ENCODE measurements at regions not wholly inside any gene's neighbourhood (a gene's known extent, or its start where the extent isn't known, plus 50 kb on each side); places are given as distances from the start of the nearest gene placed in this dataset.

DNA sequence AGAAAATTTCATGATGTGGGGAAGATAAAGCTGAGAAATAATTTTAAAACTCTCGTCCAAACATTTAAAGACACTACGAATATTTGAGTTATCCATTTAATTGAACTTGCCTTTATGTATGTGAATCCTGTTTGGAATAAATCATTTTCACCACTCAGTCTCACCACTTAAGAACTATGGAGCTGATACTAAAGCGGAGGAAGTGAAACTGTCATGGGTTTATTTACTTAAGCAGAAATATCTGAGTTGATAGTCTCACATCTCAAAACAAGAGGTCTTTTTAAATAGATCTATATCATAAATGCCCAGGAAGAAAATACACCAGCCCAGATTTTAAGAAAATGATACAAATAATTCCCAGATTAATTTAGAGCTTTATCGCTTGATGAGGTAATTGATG, 532.4 kb downstream of the ZNF804A start:
- Histone ChIP-seq H3K4me2 (no peak overlapping the region), H3K27ac (no peak overlapping the region), H3K27me3 (ENCODE audit: insufficient read depth, low read depth) (no peaks in the 10 kb centered on the region), H2AFZ (ENCODE audit: low read depth) (no peak overlapping the region), H3K9ac (no peak overlapping the region), H3K36me3 (ENCODE audit: insufficient read depth) (no peaks in the 10 kb centered on the region), H3K79me2 (ENCODE audit: insufficient read depth, low read depth) (no peaks in the 10 kb centered on the region), H3K4me3 (IDR thresholded peaks at IDR 0.05; ENCODE audit: insufficient read depth, low read depth, low read length) (no peak overlapping the region), H3K4me1 (ENCODE audit: low read depth, poor library complexity, severe bottlenecking) (no peaks in the 10 kb centered on the region), H4K20me1 (ENCODE audit: insufficient read depth) (no peaks in the 10 kb centered on the region)
- TF ChIP-seq, protein P1, sequence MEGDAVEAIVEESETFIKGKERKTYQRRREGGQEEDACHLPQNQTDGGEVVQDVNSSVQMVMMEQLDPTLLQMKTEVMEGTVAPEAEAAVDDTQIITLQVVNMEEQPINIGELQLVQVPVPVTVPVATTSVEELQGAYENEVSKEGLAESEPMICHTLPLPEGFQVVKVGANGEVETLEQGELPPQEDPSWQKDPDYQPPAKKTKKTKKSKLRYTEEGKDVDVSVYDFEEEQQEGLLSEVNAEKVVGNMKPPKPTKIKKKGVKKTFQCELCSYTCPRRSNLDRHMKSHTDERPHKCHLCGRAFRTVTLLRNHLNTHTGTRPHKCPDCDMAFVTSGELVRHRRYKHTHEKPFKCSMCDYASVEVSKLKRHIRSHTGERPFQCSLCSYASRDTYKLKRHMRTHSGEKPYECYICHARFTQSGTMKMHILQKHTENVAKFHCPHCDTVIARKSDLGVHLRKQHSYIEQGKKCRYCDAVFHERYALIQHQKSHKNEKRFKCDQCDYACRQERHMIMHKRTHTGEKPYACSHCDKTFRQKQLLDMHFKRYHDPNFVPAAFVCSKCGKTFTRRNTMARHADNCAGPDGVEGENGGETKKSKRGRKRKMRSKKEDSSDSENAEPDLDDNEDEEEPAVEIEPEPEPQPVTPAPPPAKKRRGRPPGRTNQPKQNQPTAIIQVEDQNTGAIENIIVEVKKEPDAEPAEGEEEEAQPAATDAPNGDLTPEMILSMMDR (conservative IDR thresholded peaks at IDR 0.05; ENCODE audit: low read depth, low read length), result no peak

DNA sequence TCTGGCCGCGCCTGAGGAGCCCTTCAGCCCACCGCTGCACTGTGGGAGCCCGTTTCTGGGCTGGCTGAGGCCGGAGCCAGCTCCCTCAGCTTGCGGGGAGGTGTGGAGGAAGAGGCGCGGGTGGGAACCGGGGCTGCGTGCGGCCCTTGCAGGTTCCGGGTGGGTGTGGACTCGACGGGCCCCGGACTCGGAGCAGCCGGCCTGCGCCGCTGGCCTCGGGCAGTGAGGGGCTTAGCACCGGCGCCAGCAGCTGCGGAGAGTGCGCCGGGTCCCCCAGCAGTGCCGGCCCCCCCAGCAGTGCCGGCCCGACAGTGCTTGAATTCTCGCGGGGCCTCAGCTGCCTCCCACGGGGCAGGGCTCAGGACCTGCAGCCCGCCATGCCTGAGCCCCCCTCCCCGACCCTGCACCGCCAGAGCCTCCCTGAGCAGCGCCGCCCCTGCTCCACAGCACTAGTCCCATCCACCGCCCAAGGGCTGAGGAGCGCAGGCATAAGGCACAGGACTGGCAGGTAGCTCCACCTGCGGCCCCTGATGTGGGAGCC, 534.2 kb downstream of the ZNF804A start:
- Histone ChIP-seq H3K4me1 (ENCODE audit: low read depth, poor library complexity, severe bottlenecking) (no peaks in the 10 kb centered on the region), H3K27ac (no peak overlapping the region), H3K9ac (no peak overlapping the region), H3K4me3 (IDR thresholded peaks at IDR 0.05; ENCODE audit: insufficient read depth, low read depth, low read length) (no peak overlapping the region), H3K27me3 (ENCODE audit: insufficient read depth, low read depth) (no peaks in the 10 kb centered on the region), H4K20me1 (ENCODE audit: insufficient read depth) (no peaks in the 10 kb centered on the region), H3K4me2 (no peak overlapping the region), H3K36me3 (ENCODE audit: insufficient read depth) (no peaks in the 10 kb centered on the region), H3K79me2 (ENCODE audit: insufficient read depth, low read depth) (no peaks in the 10 kb centered on the region), H2AFZ (ENCODE audit: low read depth) (no peak overlapping the region)
- TF ChIP-seq, protein P1 (conservative IDR thresholded peaks at IDR 0.05; ENCODE audit: low read depth, low read length), result no peak

DNA sequence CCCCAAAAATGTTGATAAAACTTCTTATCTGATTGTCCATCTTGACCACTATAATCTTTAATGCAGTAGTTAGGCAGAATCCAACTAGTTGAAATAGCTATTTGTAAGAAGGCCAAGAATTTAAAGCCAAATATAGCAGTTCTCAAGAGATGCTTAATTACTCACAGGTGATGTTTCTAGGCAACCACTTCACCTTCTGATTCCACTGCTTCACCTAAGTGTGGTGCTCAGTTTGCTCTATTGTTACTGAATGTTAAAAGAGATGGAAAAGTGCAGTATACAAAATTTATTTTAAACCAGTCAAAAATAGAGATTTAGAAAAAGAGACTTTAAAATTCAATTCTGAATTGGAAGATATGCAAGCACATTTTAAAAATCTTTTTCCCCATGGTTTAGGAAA, 539.4 kb downstream of the ZNF804A start:
- no peaks in the 10 kb centered on the region for H3K27me3 ChIP-seq (ENCODE audit: insufficient read depth, low read depth)
- no peaks in the 10 kb centered on the region for H3K4me1 ChIP-seq (ENCODE audit: low read depth, poor library complexity, severe bottlenecking)
- H3K36me3 ChIP-seq (ENCODE audit: insufficient read depth), result no peaks in the 10 kb centered on the region
- no peak overlapping the region for H3K4me2 ChIP-seq
- H3K27ac ChIP-seq, result no peak overlapping the region
- TF ChIP-seq, protein P1 (conservative IDR thresholded peaks at IDR 0.05; ENCODE audit: low read depth, low read length), result no peak
- H2AFZ ChIP-seq (ENCODE audit: low read depth), result no peak overlapping the region
- H3K9ac ChIP-seq, result no peak overlapping the region
- H3K4me3 ChIP-seq (IDR thresholded peaks at IDR 0.05; ENCODE audit: insufficient read depth, low read depth, low read length), result no peak overlapping the region
- H3K79me2 ChIP-seq (ENCODE audit: insufficient read depth, low read depth), result no peaks in the 10 kb centered on the region
- H4K20me1 ChIP-seq (ENCODE audit: insufficient read depth), result no peaks in the 10 kb centered on the region

DNA sequence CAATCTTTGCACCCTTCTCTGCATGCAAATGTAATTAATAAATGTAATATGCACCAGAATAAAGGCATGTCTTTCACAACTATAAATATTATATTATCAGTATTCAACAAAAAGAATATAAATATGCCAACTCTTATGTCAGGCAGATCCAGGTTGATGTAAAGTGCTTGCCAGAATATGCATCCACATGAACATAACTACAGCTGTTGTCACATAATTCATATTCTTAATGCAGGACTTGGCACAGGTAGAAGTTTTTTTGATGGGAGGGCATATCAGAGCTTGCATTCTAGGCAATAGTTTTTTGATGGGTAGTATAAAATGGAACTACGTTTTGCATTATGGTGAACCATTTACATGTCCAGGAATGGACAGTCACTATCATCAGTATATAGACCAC, 544.3 kb downstream of the ZNF804A start:
- Histone ChIP-seq H2AFZ (ENCODE audit: low read depth) (no peak overlapping the region), H4K20me1 (ENCODE audit: insufficient read depth) (no peaks in the 10 kb centered on the region), H3K4me1 (ENCODE audit: low read depth, poor library complexity, severe bottlenecking) (no peaks in the 10 kb centered on the region), H3K36me3 (ENCODE audit: insufficient read depth) (no peaks in the 10 kb centered on the region), H3K4me2 (no peak overlapping the region), H3K79me2 (ENCODE audit: insufficient read depth, low read depth) (no peaks in the 10 kb centered on the region), H3K4me3 (IDR thresholded peaks at IDR 0.05; ENCODE audit: insufficient read depth, low read depth, low read length) (no peak overlapping the region), H3K9ac (no peak overlapping the region), H3K27me3 (ENCODE audit: insufficient read depth, low read depth) (no peaks in the 10 kb centered on the region), H3K27ac (no peak overlapping the region)
- TF ChIP-seq, protein P1 (conservative IDR thresholded peaks at IDR 0.05; ENCODE audit: low read depth, low read length), result no peak

Measured in KMS-11 (cell line).